ENCODE measurements at regions not wholly inside any gene's neighbourhood (a gene's known extent, or its start where the extent isn't known, plus 50 kb on each side); places are given as distances from the start of the nearest gene placed in this dataset.

GRCh38 chr21:16388911-16389560 lies 659.3 kb downstream of the USP25 start:
- Histone ChIP-seq H3K9ac (ENCODE audit: low read length) (no peak overlapping the region), H3K36me3 (ENCODE audit: control insufficient read depth, insufficient read depth, low read length) (no peaks in the 10 kb centered on the region)

GRCh38 chr21:16389643-16390042 lies 659.9 kb downstream of the USP25 start:
- Histone ChIP-seq H3K27me3 (ENCODE audit: control insufficient read depth, insufficient read depth, low read length) (no peaks in the 10 kb centered on the region), H3K27ac (ENCODE audit: low read depth, low read length) (no peak overlapping the region), H3K4me3 (ENCODE audit: low read depth, low read length) (no peak overlapping the region), H3K9ac (ENCODE audit: low read length) (no peak overlapping the region), H3K36me3 (ENCODE audit: control insufficient read depth, insufficient read depth, low read length) (no peaks in the 10 kb centered on the region), H3K9me3 (ENCODE audit: control insufficient read depth, insufficient read depth, low read depth, low read length) (peaks cover 3% of the 10 kb centered on the region; the same call in 1 of the 2 replicates), H3K4me1 (ENCODE audit: control insufficient read depth, insufficient read depth, low read length) (no peaks in the 10 kb centered on the region)

More at GRCh38 chr21:16388911-16389560, 659.3 kb downstream of the USP25 start:
- Histone ChIP-seq H3K4me1 (ENCODE audit: control insufficient read depth, insufficient read depth, low read length) (no peaks in the 10 kb centered on the region), H3K9me3 (ENCODE audit: control insufficient read depth, insufficient read depth, low read depth, low read length) (peaks cover 3% of the 10 kb centered on the region; the same call in 1 of the 2 replicates), H3K27ac (ENCODE audit: low read depth, low read length) (no peak overlapping the region), H3K27me3 (ENCODE audit: control insufficient read depth, insufficient read depth, low read length) (no peaks in the 10 kb centered on the region), H3K4me3 (ENCODE audit: low read depth, low read length) (no peak overlapping the region)

- H3K36me3 ChIP-seq (ENCODE audit: control insufficient read depth, insufficient read depth, low read length) = no peaks in the 10 kb centered on the region
- no peak overlapping the region for H3K4me3 ChIP-seq (ENCODE audit: low read depth, low read length)
- peaks cover 9% of the 10 kb centered on the region; the same call in 1 of the 2 replicates for H3K9me3 ChIP-seq (ENCODE audit: control insufficient read depth, insufficient read depth, low read depth, low read length)
- H3K4me1 ChIP-seq (ENCODE audit: control insufficient read depth, insufficient read depth, low read length) = no peaks in the 10 kb centered on the region
- H3K27ac ChIP-seq (ENCODE audit: low read depth, low read length) = no peak overlapping the region
- H3K9ac ChIP-seq (ENCODE audit: low read length) = no peak overlapping the region
- H3K27me3 ChIP-seq (ENCODE audit: control insufficient read depth, insufficient read depth, low read length) = no peaks in the 10 kb centered on the region
Observed at GRCh38 chr21:16395285-16395684, 665.5 kb downstream of the USP25 start.

GRCh38 chr21:16402752-16403151 lies 673.0 kb downstream of the USP25 start:
- Histone ChIP-seq H3K27ac (ENCODE audit: low read depth, low read length) (no peak overlapping the region), H3K27me3 (ENCODE audit: control insufficient read depth, insufficient read depth, low read length) (no peaks in the 10 kb centered on the region), H3K4me3 (ENCODE audit: low read depth, low read length) (no peak overlapping the region), H3K9me3 (ENCODE audit: control insufficient read depth, insufficient read depth, low read depth, low read length) (no peaks in the 10 kb centered on the region), H3K36me3 (ENCODE audit: control insufficient read depth, insufficient read depth, low read length) (no peaks in the 10 kb centered on the region), H3K9ac (ENCODE audit: low read length) (no peak overlapping the region), H3K4me1 (ENCODE audit: control insufficient read depth, insufficient read depth, low read length) (no peaks in the 10 kb centered on the region)

GRCh38 chr21:16404776-16405175 lies 675.0 kb downstream of the USP25 start:
- Histone ChIP-seq H3K36me3 (ENCODE audit: control insufficient read depth, insufficient read depth, low read length) (no peaks in the 10 kb centered on the region), H3K4me1 (ENCODE audit: control insufficient read depth, insufficient read depth, low read length) (no peaks in the 10 kb centered on the region; the same call in 1 of the 2 replicates), H3K27ac (ENCODE audit: low read depth, low read length) (no peak overlapping the region), H3K9me3 (ENCODE audit: control insufficient read depth, insufficient read depth, low read depth, low read length) (no peaks in the 10 kb centered on the region), H3K9ac (ENCODE audit: low read length) (no peak overlapping the region), H3K27me3 (ENCODE audit: control insufficient read depth, insufficient read depth, low read length) (no peaks in the 10 kb centered on the region), H3K4me3 (ENCODE audit: low read depth, low read length) (no peak overlapping the region)

GRCh38 chr21:16406355-16406754 lies 676.6 kb downstream of the USP25 start:
- no peak overlapping the region for H3K4me3 ChIP-seq (ENCODE audit: low read depth, low read length)
- no peak overlapping the region for H3K9ac ChIP-seq (ENCODE audit: low read length)
- H3K27ac ChIP-seq (ENCODE audit: low read depth, low read length) = no peak overlapping the region
- H3K36me3 ChIP-seq (ENCODE audit: control insufficient read depth, insufficient read depth, low read length) = no peaks in the 10 kb centered on the region
- no peaks in the 10 kb centered on the region; the same call in 1 of the 2 replicates for H3K4me1 ChIP-seq (ENCODE audit: control insufficient read depth, insufficient read depth, low read length)
- H3K9me3 ChIP-seq (ENCODE audit: control insufficient read depth, insufficient read depth, low read depth, low read length) = no peaks in the 10 kb centered on the region
- H3K27me3 ChIP-seq (ENCODE audit: control insufficient read depth, insufficient read depth, low read length) = no peaks in the 10 kb centered on the region

- Histone ChIP-seq H3K36me3 (ENCODE audit: control insufficient read depth, insufficient read depth, low read length) (no peaks in the 10 kb centered on the region), H3K9me3 (ENCODE audit: control insufficient read depth, insufficient read depth, low read depth, low read length) (no peaks in the 10 kb centered on the region), H3K4me3 (ENCODE audit: low read depth, low read length) (no peak overlapping the region), H3K4me1 (ENCODE audit: control insufficient read depth, insufficient read depth, low read length) (no peaks in the 10 kb centered on the region; the same call in 1 of the 2 replicates), H3K27ac (ENCODE audit: low read depth, low read length) (no peak overlapping the region), H3K9ac (ENCODE audit: low read length) (no peak overlapping the region), H3K27me3 (ENCODE audit: control insufficient read depth, insufficient read depth, low read length) (no peaks in the 10 kb centered on the region)
Observed at GRCh38 chr21:16407403-16408240, 677.8 kb downstream of the USP25 start.

- Histone ChIP-seq H3K9me3 (ENCODE audit: control insufficient read depth, insufficient read depth, low read depth, low read length) (no peaks in the 10 kb centered on the region), H3K36me3 (ENCODE audit: control insufficient read depth, insufficient read depth, low read length) (no peaks in the 10 kb centered on the region), H3K4me1 (ENCODE audit: control insufficient read depth, insufficient read depth, low read length) (no peaks in the 10 kb centered on the region; the same call in 1 of the 2 replicates), H3K27me3 (ENCODE audit: control insufficient read depth, insufficient read depth, low read length) (no peaks in the 10 kb centered on the region), H3K4me3 (ENCODE audit: low read depth, low read length) (no peak overlapping the region), H3K27ac (ENCODE audit: low read depth, low read length) (no peak overlapping the region), H3K9ac (ENCODE audit: low read length) (no peak overlapping the region)
Observed at GRCh38 chr21:16408280-16408679, 678.5 kb downstream of the USP25 start.

GRCh38 chr21:16409352-16409751 lies 679.6 kb downstream of the USP25 start:
- Histone ChIP-seq H3K4me3 (ENCODE audit: low read depth, low read length) (no peak overlapping the region), H3K9me3 (ENCODE audit: control insufficient read depth, insufficient read depth, low read depth, low read length) (no peaks in the 10 kb centered on the region), H3K36me3 (ENCODE audit: control insufficient read depth, insufficient read depth, low read length) (no peaks in the 10 kb centered on the region), H3K27ac (ENCODE audit: low read depth, low read length) (no peak overlapping the region), H3K9ac (ENCODE audit: low read length) (no peak overlapping the region), H3K27me3 (ENCODE audit: control insufficient read depth, insufficient read depth, low read length) (no peaks in the 10 kb centered on the region), H3K4me1 (ENCODE audit: control insufficient read depth, insufficient read depth, low read length) (no peaks in the 10 kb centered on the region; the same call in 1 of the 2 replicates)

GRCh38 chr21:16418226-16418625 lies 688.4 kb downstream of the USP25 start:
- no peaks in the 10 kb centered on the region for H3K9me3 ChIP-seq (ENCODE audit: control insufficient read depth, insufficient read depth, low read depth, low read length)
- H3K27me3 ChIP-seq (ENCODE audit: control insufficient read depth, insufficient read depth, low read length) = no peaks in the 10 kb centered on the region
- no peaks in the 10 kb centered on the region for H3K4me1 ChIP-seq (ENCODE audit: control insufficient read depth, insufficient read depth, low read length)
- no peaks in the 10 kb centered on the region for H3K36me3 ChIP-seq (ENCODE audit: control insufficient read depth, insufficient read depth, low read length)
- no peak overlapping the region for H3K27ac ChIP-seq (ENCODE audit: low read depth, low read length)
- no peak overlapping the region for H3K9ac ChIP-seq (ENCODE audit: low read length)
- no peak overlapping the region for H3K4me3 ChIP-seq (ENCODE audit: low read depth, low read length)

- no peaks in the 10 kb centered on the region for H3K36me3 ChIP-seq (ENCODE audit: control insufficient read depth, insufficient read depth, low read length)
- H3K9ac ChIP-seq (ENCODE audit: low read length) = no peak overlapping the region
- H3K27ac ChIP-seq (ENCODE audit: low read depth, low read length) = no peak overlapping the region
- no peaks in the 10 kb centered on the region for H3K4me1 ChIP-seq (ENCODE audit: control insufficient read depth, insufficient read depth, low read length)
- no peaks in the 10 kb centered on the region for H3K9me3 ChIP-seq (ENCODE audit: control insufficient read depth, insufficient read depth, low read depth, low read length)
- no peaks in the 10 kb centered on the region for H3K27me3 ChIP-seq (ENCODE audit: control insufficient read depth, insufficient read depth, low read length)
- no peak overlapping the region for H3K4me3 ChIP-seq (ENCODE audit: low read depth, low read length)
Observed at GRCh38 chr21:16418642-16419041, 688.9 kb downstream of the USP25 start.

Measured in HUES6 (cell line).